Immature natural killer cell (primary cell): ENCODE measurements at regions not wholly inside any gene's neighbourhood (a gene's known extent, or its start where the extent isn't known, plus 50 kb on each side); places are given as distances from the start of the nearest gene placed in this dataset.
"Not testable (repeated sequence)": the region's sequence is repeated elsewhere in the genome, so short reads cannot be mapped to it uniquely, and the experiment has no call there.

ENCODE experiments used
- DNase-seq, 3 donors: peaks; one replicate each; pipeline ENCODE4 v3.0.0; 2022; ENCODE audit warnings: mixed read lengths in 1 of 3
- H3K27ac Mint-ChIP-seq, 6 donors: one replicate each; pipeline ENCODE4 v1.8.0; 2020; ENCODE audit warnings: mixed read lengths in 6 of 6, mild to moderate bottlenecking in 5 of 6, inconsistent platforms in 4 of 6, moderate library complexity in 3 of 6
- H3K27me3 Mint-ChIP-seq, 3 donors: one replicate each; pipeline ENCODE4 v1.8.0; 2020 to 2021; ENCODE audit warnings: low read depth in 3 of 3, mild to moderate bottlenecking in 3 of 3, mixed read lengths in 3 of 3, moderate library complexity in 3 of 3, inconsistent platforms in 1 of 3
- H3K36me3 Mint-ChIP-seq, 3 donors: one replicate each; pipeline ENCODE4 v1.8.0; 2020; ENCODE audit warnings: mixed read lengths in 3 of 3, inconsistent platforms in 2 of 3, mild to moderate bottlenecking in 2 of 3
- H3K4me1 Mint-ChIP-seq, 2 donors: one replicate each; pipeline ENCODE4 v1.8.0; 2020; ENCODE audit warnings: inconsistent platforms in 2 of 2, mild to moderate bottlenecking in 2 of 2, mixed read lengths in 2 of 2, moderate library complexity in 1 of 2
- H3K4me3 Mint-ChIP-seq, 5 donors: one replicate each; pipeline ENCODE4 v1.8.0; 2020; ENCODE audit warnings: mild to moderate bottlenecking in 5 of 5, mixed read lengths in 5 of 5, inconsistent platforms in 3 of 5, moderate library complexity in 3 of 5
- H3K9me3 Mint-ChIP-seq, 6 donors: one replicate each; pipeline ENCODE4 v1.8.0; 2020; ENCODE audit warnings: mild to moderate bottlenecking in 6 of 6, mixed read lengths in 6 of 6, inconsistent platforms in 4 of 6, moderate library complexity in 3 of 6

- Mint-ChIP-seq H3K27ac (no peak overlapping the region), H3K4me1 (no peaks in the 10 kb centered on the region), H3K27me3 (peaks cover 0 to 3% (median 0%) of the 10 kb centered on the region in 3 donors), H3K4me3 (no peak overlapping the region), H3K36me3 (no peaks in the 10 kb centered on the region), H3K9me3 (peaks cover 6 to 23% (median 10%) of the 10 kb centered on the region in 6 donors)
- DNase-seq: no peak
Measured at GRCh38 chr11:96706761-96707160, 316.9 kb downstream of the JRKL start.

GRCh38 chr11:96707273-96707672 is 317.5 kb downstream of the JRKL start:
- no peak overlapping the region for H3K27ac Mint-ChIP-seq
- peaks cover 4 to 24% (median 12%) of the 10 kb centered on the region in 6 donors for H3K9me3 Mint-ChIP-seq
- no peaks in the 10 kb centered on the region for H3K36me3 Mint-ChIP-seq
- DNase-seq: no peak
- H3K4me3 Mint-ChIP-seq: no peak overlapping the region
- H3K27me3 Mint-ChIP-seq: peaks cover 0 to 3% (median 0%) of the 10 kb centered on the region in 3 donors
- no peaks in the 10 kb centered on the region for H3K4me1 Mint-ChIP-seq

- Mint-ChIP-seq H3K27me3 (peaks cover 0 to 3% (median 0%) of the 10 kb centered on the region in 3 donors), H3K36me3 (no peaks in the 10 kb centered on the region), H3K4me3 (no peak overlapping the region), H3K4me1 (no peaks in the 10 kb centered on the region), H3K9me3 (peaks cover 4 to 24% (median 11%) of the 10 kb centered on the region in 6 donors), H3K27ac (no peak overlapping the region)
- DNase-seq: no peak
Measured at GRCh38 chr11:96708219-96708878, 318.5 kb downstream of the JRKL start.

- Mint-ChIP-seq H3K9me3 (peaks cover 10 to 24% (median 15%) of the 10 kb centered on the region in 6 donors), H3K4me1 (no peaks in the 10 kb centered on the region), H3K27me3 (peaks cover 0 to 3% (median 0%) of the 10 kb centered on the region in 3 donors), H3K27ac (no peak overlapping the region), H3K36me3 (no peaks in the 10 kb centered on the region), H3K4me3 (no peak overlapping the region)
- DNase-seq: no peak
Measured at GRCh38 chr11:96713301-96713700, 323.5 kb downstream of the JRKL start.

- Mint-ChIP-seq H3K4me1 (no peaks in the 10 kb centered on the region), H3K9me3 (peaks cover 10 to 24% (median 13%) of the 10 kb centered on the region in 6 donors), H3K27ac (no peak overlapping the region), H3K4me3 (no peak overlapping the region), H3K36me3 (no peaks in the 10 kb centered on the region), H3K27me3 (peaks cover 0 to 3% (median 0%) of the 10 kb centered on the region in 3 donors)
- no peak for DNase-seq
Measured at GRCh38 chr11:96714689-96715088, 324.9 kb downstream of the JRKL start.

- no peaks in the 10 kb centered on the region for H3K36me3 Mint-ChIP-seq
- no peak for DNase-seq
- H3K4me3 Mint-ChIP-seq: no peak overlapping the region
- peaks cover 10 to 22% (median 14%) of the 10 kb centered on the region in 6 donors for H3K9me3 Mint-ChIP-seq
- no peaks in the 10 kb centered on the region for H3K4me1 Mint-ChIP-seq
- H3K27me3 Mint-ChIP-seq: peaks cover 0 to 3% (median 0%) of the 10 kb centered on the region in 3 donors
- H3K27ac Mint-ChIP-seq: no peak overlapping the region
Measured at GRCh38 chr11:96715208-96715607, 325.4 kb downstream of the JRKL start.

- Mint-ChIP-seq H3K9me3 (peaks cover 8 to 39% (median 18%) of the 10 kb centered on the region in 6 donors), H3K4me1 (no peaks in the 10 kb centered on the region), H3K27me3 (no peaks in the 10 kb centered on the region), H3K27ac (no peak overlapping the region), H3K36me3 (peaks cover 0 to 4% (median 3%) of the 10 kb centered on the region in 3 donors), H3K4me3 (no peak overlapping the region)
- no peak for DNase-seq
Measured at GRCh38 chr11:96736601-96737000, 346.8 kb downstream of the JRKL start.

GRCh38 chr11:96738311-96738710 is 348.5 kb downstream of the JRKL start:
- Mint-ChIP-seq H3K27ac (no peak overlapping the region), H3K36me3 (peaks cover 0 to 4% (median 3%) of the 10 kb centered on the region in 3 donors), H3K4me1 (no peaks in the 10 kb centered on the region), H3K9me3 (peaks cover 12 to 45% (median 19%) of the 10 kb centered on the region in 6 donors), H3K4me3 (no peak overlapping the region), H3K27me3 (no peaks in the 10 kb centered on the region)
- DNase-seq: no peak

- no peak overlapping the region for H3K4me3 Mint-ChIP-seq
- H3K9me3 Mint-ChIP-seq: peaks cover 13 to 30% (median 17%) of the 10 kb centered on the region in 6 donors
- H3K27ac Mint-ChIP-seq: no peak overlapping the region
- H3K36me3 Mint-ChIP-seq: peaks cover 0 to 4% (median 3%) of the 10 kb centered on the region in 3 donors
- H3K27me3 Mint-ChIP-seq: no peaks in the 10 kb centered on the region
- no peak for DNase-seq
- no peaks in the 10 kb centered on the region for H3K4me1 Mint-ChIP-seq
Measured at GRCh38 chr11:96741068-96741467, 351.3 kb downstream of the JRKL start.

- Mint-ChIP-seq H3K27ac (no peak overlapping the region), H3K4me1 (no peaks in the 10 kb centered on the region), H3K9me3 (peaks cover 7 to 21% (median 10%) of the 10 kb centered on the region in 6 donors), H3K36me3 (no peaks in the 10 kb centered on the region), H3K27me3 (no peaks in the 10 kb centered on the region), H3K4me3 (no peak overlapping the region)
- no peak for DNase-seq
Measured at GRCh38 chr11:96744697-96745096, 354.9 kb downstream of the JRKL start.

GRCh38 chr11:96748639-96749370 is 359.0 kb downstream of the JRKL start:
- no peak for DNase-seq
- Mint-ChIP-seq H3K27ac (no peak overlapping the region), H3K4me1 (no peaks in the 10 kb centered on the region), H3K36me3 (no peaks in the 10 kb centered on the region), H3K9me3 (peaks cover 5 to 21% (median 10%) of the 10 kb centered on the region in 6 donors), H3K4me3 (no peak overlapping the region), H3K27me3 (no peaks in the 10 kb centered on the region)

- H3K27ac Mint-ChIP-seq, DNase-seq, H3K27me3 Mint-ChIP-seq, H3K4me3 Mint-ChIP-seq, H3K4me1 Mint-ChIP-seq, H3K36me3 Mint-ChIP-seq: not testable (repeated sequence)
- H3K9me3 Mint-ChIP-seq: peaks cover 11 to 29% (median 15%) of the 10 kb centered on the region in 6 donors
Measured at GRCh38 chr11:96751807-96752206, 362.0 kb downstream of the JRKL start.

GRCh38 chr11:96752221-96752620 is 362.4 kb downstream of the JRKL start:
- peaks cover 9 to 33% (median 15%) of the 10 kb centered on the region in 6 donors for H3K9me3 Mint-ChIP-seq
- H3K27me3 Mint-ChIP-seq: peaks cover 0 to 2% (median 0%) of the 10 kb centered on the region in 3 donors
- no peaks in the 10 kb centered on the region for H3K4me1 Mint-ChIP-seq
- H3K4me3 Mint-ChIP-seq: no peak overlapping the region
- DNase-seq: no peak
- H3K27ac Mint-ChIP-seq: no peak overlapping the region
- no peaks in the 10 kb centered on the region for H3K36me3 Mint-ChIP-seq

GRCh38 chr11:96753997-96754396 is 364.2 kb downstream of the JRKL start:
- no peak overlapping the region for H3K27ac Mint-ChIP-seq
- peaks cover 0 to 2% (median 0%) of the 10 kb centered on the region in 3 donors for H3K27me3 Mint-ChIP-seq
- peaks cover 7 to 34% (median 12%) of the 10 kb centered on the region in 6 donors for H3K9me3 Mint-ChIP-seq
- no peaks in the 10 kb centered on the region for H3K4me1 Mint-ChIP-seq
- no peaks in the 10 kb centered on the region for H3K36me3 Mint-ChIP-seq
- DNase-seq: no peak
- no peak overlapping the region for H3K4me3 Mint-ChIP-seq
